ENCODE measurements at regions not wholly inside any gene's neighbourhood (a gene's known extent, or its start where the extent isn't known, plus 50 kb on each side); places are given as distances from the start of the nearest gene placed in this dataset.
A peak's percentile ranks its signal among the peaks of the same experiment; 100 is the strongest.

- H3K27me3 ChIP-seq (replicated peaks; ENCODE audit: control insufficient read depth, insufficient read depth, low read length): no peaks in the 10 kb centered on the region
- no peaks in the 10 kb centered on the region for H3K36me3 ChIP-seq (ENCODE audit: control insufficient read depth, insufficient read depth, low read length)
- no peak for TF ChIP-seq CTCF (IDR thresholded peaks at IDR 0.05; ENCODE audit: insufficient read depth, low read length, poor library complexity, severe bottlenecking)
- no peak overlapping the region for H3K4me3 ChIP-seq (replicated peaks; ENCODE audit: low read depth, low read length)
- no peak for DNase-seq (ENCODE audit: extremely low read depth, insufficient read length)
Observed at GRCh38 chr1:4571263-4571662, 83.1 kb upstream of the AJAP1 start.

- H3K27me3 ChIP-seq (replicated peaks; ENCODE audit: control insufficient read depth, insufficient read depth, low read length): no peaks in the 10 kb centered on the region
- H3K4me3 ChIP-seq (replicated peaks; ENCODE audit: low read depth, low read length): no peak overlapping the region
- DNase-seq (ENCODE audit: extremely low read depth, insufficient read length): no peak
- no peak for TF ChIP-seq CTCF (IDR thresholded peaks at IDR 0.05; ENCODE audit: insufficient read depth, low read length, poor library complexity, severe bottlenecking)
- no peaks in the 10 kb centered on the region for H3K36me3 ChIP-seq (ENCODE audit: control insufficient read depth, insufficient read depth, low read length)
Observed at GRCh38 chr1:4573526-4573925, 80.9 kb upstream of the AJAP1 start.

- no peaks in the 10 kb centered on the region for H3K27me3 ChIP-seq (replicated peaks; ENCODE audit: control insufficient read depth, insufficient read depth, low read length)
- H3K36me3 ChIP-seq (ENCODE audit: control insufficient read depth, insufficient read depth, low read length): no peaks in the 10 kb centered on the region
- no peak for DNase-seq (ENCODE audit: extremely low read depth, insufficient read length)
- TF ChIP-seq CTCF (IDR thresholded peaks at IDR 0.05; ENCODE audit: insufficient read depth, low read length, poor library complexity, severe bottlenecking): no peak
- H3K4me3 ChIP-seq (replicated peaks; ENCODE audit: low read depth, low read length): no peak overlapping the region
Observed at GRCh38 chr1:4581807-4582206, 72.6 kb upstream of the AJAP1 start.

GRCh38 chr1:4584449-4584848 is 70.0 kb upstream of the AJAP1 start:
- no peak overlapping the region for H3K4me3 ChIP-seq (replicated peaks; ENCODE audit: low read depth, low read length)
- no peak for DNase-seq (ENCODE audit: extremely low read depth, insufficient read length)
- no peak for TF ChIP-seq CTCF (IDR thresholded peaks at IDR 0.05; ENCODE audit: insufficient read depth, low read length, poor library complexity, severe bottlenecking)
- no peaks in the 10 kb centered on the region for H3K27me3 ChIP-seq (replicated peaks; ENCODE audit: control insufficient read depth, insufficient read depth, low read length)
- no peaks in the 10 kb centered on the region for H3K36me3 ChIP-seq (ENCODE audit: control insufficient read depth, insufficient read depth, low read length)

GRCh38 chr1:4585216-4585615 is 69.2 kb upstream of the AJAP1 start:
- Histone ChIP-seq H3K36me3 (ENCODE audit: control insufficient read depth, insufficient read depth, low read length) (no peaks in the 10 kb centered on the region), H3K27me3 (replicated peaks; ENCODE audit: control insufficient read depth, insufficient read depth, low read length) (no peaks in the 10 kb centered on the region), H3K4me3 (replicated peaks; ENCODE audit: low read depth, low read length) (no peak overlapping the region)
- TF ChIP-seq CTCF (IDR thresholded peaks at IDR 0.05; ENCODE audit: insufficient read depth, low read length, poor library complexity, severe bottlenecking): peak; percentile 78
- peak; percentile 27 for DNase-seq (ENCODE audit: extremely low read depth, insufficient read length)

- H3K4me3 ChIP-seq (replicated peaks; ENCODE audit: low read depth, low read length): no peak overlapping the region
- DNase-seq (ENCODE audit: extremely low read depth, insufficient read length): no peak
- no peak for TF ChIP-seq CTCF (IDR thresholded peaks at IDR 0.05; ENCODE audit: insufficient read depth, low read length, poor library complexity, severe bottlenecking)
- H3K36me3 ChIP-seq (ENCODE audit: control insufficient read depth, insufficient read depth, low read length): no peaks in the 10 kb centered on the region
- no peaks in the 10 kb centered on the region for H3K27me3 ChIP-seq (replicated peaks; ENCODE audit: control insufficient read depth, insufficient read depth, low read length)
Observed at GRCh38 chr1:4585705-4586104, 68.7 kb upstream of the AJAP1 start.

All from GM06990 (cell line).